ENCODE measurements at regions not wholly inside any gene's neighbourhood (a gene's known extent, or its start where the extent isn't known, plus 50 kb on each side); places are given as distances from the start of the nearest gene placed in this dataset.

GRCh38 chr14:26395726-26396125 is 202.1 kb downstream of the NOVA1 start:
- POLR2A ChIA-PET, result no interaction called here
- TF ChIP-seq SP1 (IDR thresholded peaks at IDR 0.05) (no peak), FOXA1 (IDR thresholded peaks at IDR 0.05) (no peak), FOXM1 (IDR thresholded peaks at IDR 0.05; ENCODE audit: borderline replicate concordance) (no peak), ELF4 (IDR thresholded peaks at IDR 0.05) (no peak), ARNT (IDR thresholded peaks at IDR 0.05) (no peak), CTBP1 (IDR thresholded peaks at IDR 0.05; ENCODE audit: borderline replicate concordance) (no peak), NFRKB (IDR thresholded peaks at IDR 0.05) (no peak), BHLHE40 (IDR thresholded peaks at IDR 0.05; ENCODE audit: borderline replicate concordance) (no peak), TARDBP (IDR thresholded peaks at IDR 0.05) (no peak), HDGF (IDR thresholded peaks at IDR 0.05; ENCODE audit: borderline replicate concordance) (no peak), SUZ12 (IDR thresholded peaks at IDR 0.05) (no peak), PKNOX1 (IDR thresholded peaks at IDR 0.05) (no peak), ZNF384 (IDR thresholded peaks at IDR 0.05) (no peak), L3MBTL2 (conservative IDR thresholded peaks at IDR 0.05) (no peak)

DNA sequence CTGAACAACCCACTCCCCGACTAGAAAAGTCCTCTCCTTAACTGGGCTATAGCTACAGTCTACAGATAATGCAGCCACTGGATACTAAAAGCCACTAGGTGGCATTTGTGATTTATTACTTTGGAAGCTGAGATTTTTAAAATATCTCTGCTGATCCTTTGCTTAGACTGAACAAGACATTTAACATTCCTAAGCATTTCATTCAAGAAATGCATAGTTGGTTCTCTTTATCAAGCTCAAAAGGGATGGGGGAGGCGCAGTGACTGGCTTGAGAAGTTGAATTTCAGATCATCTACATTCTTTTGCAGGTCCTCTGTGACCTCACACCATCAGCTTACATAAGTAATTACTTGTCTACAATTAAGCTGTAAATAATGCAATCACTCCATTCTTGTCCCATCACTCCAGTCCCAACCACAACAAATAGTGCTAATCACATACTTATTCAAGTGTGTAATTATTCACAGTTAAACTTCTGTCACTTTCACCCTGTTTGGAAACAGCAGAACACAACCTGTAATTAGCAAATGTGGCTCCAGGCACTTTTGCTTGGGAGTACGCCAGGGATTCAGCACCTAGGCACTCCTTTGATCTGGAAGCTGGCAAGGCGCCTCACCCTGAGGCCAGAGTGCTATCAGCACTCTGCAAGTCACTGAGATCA is 203.6 kb downstream of the NOVA1 start:
- ChIA-PET POLR2A (no interaction called here), CTCF (interaction anchor here (0.7 kb wide), 1 partner anchor 11 kb away, joined by 3 read pairs; no protein-coding TSS in a partner anchor)
- TF ChIP-seq TARDBP (IDR thresholded peaks at IDR 0.05) (no peak), PKNOX1 (IDR thresholded peaks at IDR 0.05) (peak; percentile 76), HDGF (IDR thresholded peaks at IDR 0.05; ENCODE audit: borderline replicate concordance) (no peak)
- DNase-seq (ENCODE audit: extremely low spot score), result no peak

More at GRCh38 chr14:26395726-26396125, 202.1 kb downstream of the NOVA1 start:
- DNase-seq (ENCODE audit: extremely low spot score), result no peak
- CTCF ChIA-PET, result no interaction called here

GRCh38 chr14:26392498-26392897 is 205.3 kb downstream of the NOVA1 start:
- no peak for DNase-seq (ENCODE audit: extremely low spot score)
- ChIA-PET POLR2A (no interaction called here), CTCF (no interaction called here)
- TF ChIP-seq FOXM1 (IDR thresholded peaks at IDR 0.05; ENCODE audit: borderline replicate concordance), result no peak
- TF ChIP-seq FOXA1 (IDR thresholded peaks at IDR 0.05), result no peak
- no peak for TF ChIP-seq LEF1 (IDR thresholded peaks at IDR 0.05; ENCODE audit: borderline replicate concordance)
- TF ChIP-seq HDGF (IDR thresholded peaks at IDR 0.05; ENCODE audit: borderline replicate concordance), result no peak
- TF ChIP-seq ARNT (IDR thresholded peaks at IDR 0.05), result no peak
- no peak for TF ChIP-seq SUZ12 (IDR thresholded peaks at IDR 0.05)
- TF ChIP-seq PKNOX1 (IDR thresholded peaks at IDR 0.05), result no peak
- TF ChIP-seq NFRKB (IDR thresholded peaks at IDR 0.05), result no peak
- no peak for TF ChIP-seq BHLHE40 (IDR thresholded peaks at IDR 0.05; ENCODE audit: borderline replicate concordance)
- no peak for TF ChIP-seq FOXK2 (IDR thresholded peaks at IDR 0.05)
- TF ChIP-seq SP1 (IDR thresholded peaks at IDR 0.05), result no peak
- TF ChIP-seq TARDBP (IDR thresholded peaks at IDR 0.05), result no peak
- TF ChIP-seq L3MBTL2 (conservative IDR thresholded peaks at IDR 0.05), result no peak
- no peak for TF ChIP-seq ZNF384 (IDR thresholded peaks at IDR 0.05)
- no peak for TF ChIP-seq ELF4 (IDR thresholded peaks at IDR 0.05)

DNA sequence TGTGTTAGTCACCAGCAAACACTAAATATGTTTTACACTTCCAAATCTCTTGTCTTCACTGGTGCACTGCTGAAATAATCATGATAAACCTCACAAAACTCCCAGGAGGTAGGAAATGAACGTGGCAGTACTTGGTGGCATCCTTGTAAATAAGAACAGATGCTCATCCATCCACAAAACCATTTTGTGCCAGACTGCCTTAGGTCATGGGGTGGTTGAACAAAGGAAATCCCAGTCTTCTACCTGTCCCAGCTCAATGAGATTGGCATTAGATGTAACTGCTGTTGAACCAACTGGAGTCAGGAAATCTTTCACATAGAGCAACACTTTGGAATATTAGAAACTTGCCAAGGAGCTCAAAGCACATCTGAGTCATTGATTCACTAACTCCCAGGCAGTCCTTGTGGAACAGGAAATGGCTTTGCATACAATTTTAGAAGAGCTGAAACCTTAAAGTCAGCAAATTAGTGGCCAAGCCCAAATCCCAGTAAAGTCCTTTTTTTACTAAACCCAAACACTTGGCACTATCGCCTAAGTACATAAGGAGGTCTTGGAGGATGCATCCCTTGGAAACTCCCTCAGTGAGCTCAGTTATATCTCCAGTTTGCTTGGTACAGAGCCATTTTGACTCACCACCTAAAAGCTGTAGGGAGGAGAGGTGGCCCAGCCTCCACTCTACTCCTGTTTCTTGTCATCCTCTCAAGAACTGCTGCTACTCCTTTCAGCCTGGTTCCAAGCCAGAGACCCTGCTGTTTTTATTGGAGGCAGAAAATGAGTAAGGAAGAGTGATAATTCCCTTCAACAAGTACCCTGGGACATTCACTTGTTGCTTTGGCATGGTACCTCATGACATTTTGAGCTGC is 208.0 kb downstream of the NOVA1 start:
- CTCF ChIA-PET, result interaction anchor here (0.6 kb wide), 1 partner anchor 120 kb away, joined by 4 read pairs; no protein-coding TSS in a partner anchor
- TF ChIP-seq SUZ12 (IDR thresholded peaks at IDR 0.05) (no peak), FOXA1 (IDR thresholded peaks at IDR 0.05) (no peak), L3MBTL2 (conservative IDR thresholded peaks at IDR 0.05) (no peak), BHLHE40 (IDR thresholded peaks at IDR 0.05; ENCODE audit: borderline replicate concordance) (no peak), FOXM1 (IDR thresholded peaks at IDR 0.05; ENCODE audit: borderline replicate concordance) (no peak), CTBP1 (IDR thresholded peaks at IDR 0.05; ENCODE audit: borderline replicate concordance) (no peak), PKNOX1 (IDR thresholded peaks at IDR 0.05) (no peak), ELF4 (IDR thresholded peaks at IDR 0.05) (no peak), ARNT (IDR thresholded peaks at IDR 0.05) (no peak), ZNF384 (IDR thresholded peaks at IDR 0.05) (no peak), NFRKB (IDR thresholded peaks at IDR 0.05) (no peak), FOXK2 (IDR thresholded peaks at IDR 0.05) (no peak), LEF1 (IDR thresholded peaks at IDR 0.05; ENCODE audit: borderline replicate concordance) (no peak), HDGF (IDR thresholded peaks at IDR 0.05; ENCODE audit: borderline replicate concordance) (no peak), SP1 (IDR thresholded peaks at IDR 0.05) (no peak), TARDBP (IDR thresholded peaks at IDR 0.05) (no peak)
- DNase-seq (ENCODE audit: extremely low spot score), result peak; percentile 23
- POLR2A ChIA-PET, result no interaction called here

GRCh38 chr14:26385310-26385709 is 212.5 kb downstream of the NOVA1 start:
- POLR2A ChIA-PET, result no interaction called here
- CTCF ChIA-PET, result no interaction called here
- DNase-seq (ENCODE audit: extremely low spot score), result no peak
- TF ChIP-seq L3MBTL2 (conservative IDR thresholded peaks at IDR 0.05) (no peak), FOXK2 (IDR thresholded peaks at IDR 0.05) (no peak)

All from HEK293T (cell line).